ENCODE measurements at regions not wholly inside any gene's neighbourhood (a gene's known extent, or its start where the extent isn't known, plus 50 kb on each side); places are given as distances from the start of the nearest gene placed in this dataset.

DNA sequence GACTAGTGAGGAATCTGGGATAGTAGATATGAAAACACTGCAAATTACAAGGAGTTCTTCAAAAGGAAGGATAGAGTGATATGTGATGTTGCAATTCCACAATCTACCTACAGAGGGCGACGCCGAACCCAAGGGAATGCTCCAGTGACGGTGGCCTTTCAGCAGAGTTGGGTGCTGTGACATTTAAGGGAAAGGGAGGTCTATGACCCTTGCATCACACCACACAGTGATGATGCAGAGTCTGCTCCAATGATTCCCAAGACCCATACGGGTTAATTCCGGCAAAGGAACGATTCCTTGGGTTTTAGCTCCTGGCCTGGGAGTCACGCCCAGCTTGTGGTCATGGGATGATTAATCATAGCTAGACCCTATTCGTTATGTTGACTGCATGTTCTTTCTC, 123.0 kb upstream of the IGSF21 start:
- TF ChIP-seq POLR2AphosphoS5 (IDR thresholded peaks at IDR 0.05; ENCODE audit: low read depth) (no peak), SPI1 (IDR thresholded peaks at IDR 0.05; ENCODE audit: borderline replicate concordance, low read depth) (no peak)
- TF ChIP-seq, protein P1, sequence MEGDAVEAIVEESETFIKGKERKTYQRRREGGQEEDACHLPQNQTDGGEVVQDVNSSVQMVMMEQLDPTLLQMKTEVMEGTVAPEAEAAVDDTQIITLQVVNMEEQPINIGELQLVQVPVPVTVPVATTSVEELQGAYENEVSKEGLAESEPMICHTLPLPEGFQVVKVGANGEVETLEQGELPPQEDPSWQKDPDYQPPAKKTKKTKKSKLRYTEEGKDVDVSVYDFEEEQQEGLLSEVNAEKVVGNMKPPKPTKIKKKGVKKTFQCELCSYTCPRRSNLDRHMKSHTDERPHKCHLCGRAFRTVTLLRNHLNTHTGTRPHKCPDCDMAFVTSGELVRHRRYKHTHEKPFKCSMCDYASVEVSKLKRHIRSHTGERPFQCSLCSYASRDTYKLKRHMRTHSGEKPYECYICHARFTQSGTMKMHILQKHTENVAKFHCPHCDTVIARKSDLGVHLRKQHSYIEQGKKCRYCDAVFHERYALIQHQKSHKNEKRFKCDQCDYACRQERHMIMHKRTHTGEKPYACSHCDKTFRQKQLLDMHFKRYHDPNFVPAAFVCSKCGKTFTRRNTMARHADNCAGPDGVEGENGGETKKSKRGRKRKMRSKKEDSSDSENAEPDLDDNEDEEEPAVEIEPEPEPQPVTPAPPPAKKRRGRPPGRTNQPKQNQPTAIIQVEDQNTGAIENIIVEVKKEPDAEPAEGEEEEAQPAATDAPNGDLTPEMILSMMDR (IDR thresholded peaks at IDR 0.05; ENCODE audit: insufficient read depth, low read length) = peak; percentile 72
- TF ChIP-seq, protein P2, sequence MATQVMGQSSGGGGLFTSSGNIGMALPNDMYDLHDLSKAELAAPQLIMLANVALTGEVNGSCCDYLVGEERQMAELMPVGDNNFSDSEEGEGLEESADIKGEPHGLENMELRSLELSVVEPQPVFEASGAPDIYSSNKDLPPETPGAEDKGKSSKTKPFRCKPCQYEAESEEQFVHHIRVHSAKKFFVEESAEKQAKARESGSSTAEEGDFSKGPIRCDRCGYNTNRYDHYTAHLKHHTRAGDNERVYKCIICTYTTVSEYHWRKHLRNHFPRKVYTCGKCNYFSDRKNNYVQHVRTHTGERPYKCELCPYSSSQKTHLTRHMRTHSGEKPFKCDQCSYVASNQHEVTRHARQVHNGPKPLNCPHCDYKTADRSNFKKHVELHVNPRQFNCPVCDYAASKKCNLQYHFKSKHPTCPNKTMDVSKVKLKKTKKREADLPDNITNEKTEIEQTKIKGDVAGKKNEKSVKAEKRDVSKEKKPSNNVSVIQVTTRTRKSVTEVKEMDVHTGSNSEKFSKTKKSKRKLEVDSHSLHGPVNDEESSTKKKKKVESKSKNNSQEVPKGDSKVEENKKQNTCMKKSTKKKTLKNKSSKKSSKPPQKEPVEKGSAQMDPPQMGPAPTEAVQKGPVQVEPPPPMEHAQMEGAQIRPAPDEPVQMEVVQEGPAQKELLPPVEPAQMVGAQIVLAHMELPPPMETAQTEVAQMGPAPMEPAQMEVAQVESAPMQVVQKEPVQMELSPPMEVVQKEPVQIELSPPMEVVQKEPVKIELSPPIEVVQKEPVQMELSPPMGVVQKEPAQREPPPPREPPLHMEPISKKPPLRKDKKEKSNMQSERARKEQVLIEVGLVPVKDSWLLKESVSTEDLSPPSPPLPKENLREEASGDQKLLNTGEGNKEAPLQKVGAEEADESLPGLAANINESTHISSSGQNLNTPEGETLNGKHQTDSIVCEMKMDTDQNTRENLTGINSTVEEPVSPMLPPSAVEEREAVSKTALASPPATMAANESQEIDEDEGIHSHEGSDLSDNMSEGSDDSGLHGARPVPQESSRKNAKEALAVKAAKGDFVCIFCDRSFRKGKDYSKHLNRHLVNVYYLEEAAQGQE (IDR thresholded peaks at IDR 0.05; ENCODE audit: insufficient replicate concordance, low read depth) = no peak
